Activated naive CD8-positive, alpha-beta T cell treated with anti-CD3 and anti-CD28 coated beads, Interleukin-2, amount 10 ng/mL, durations not matched to agents 7 days and 5 days (primary cell): ENCODE measurements at regions not wholly inside any gene's neighbourhood (a gene's known extent, or its start where the extent isn't known, plus 50 kb on each side); places are given as distances from the start of the nearest gene placed in this dataset.

Experiments used
- ATAC-seq: fragments of 150-1000 bp; cut with Tn5 transposase; one replicate; pipeline ENCODE4 v1.10.0; 2021; ENCODE audit warnings: low read depth, moderate library complexity
- POLR2A ChIA-PET: fragments of 350-600 bp; sonication (Branson Sonifier 250); formaldehyde crosslinking; loops from one replicate; lab custom pipeline; 2021; ENCODE audit warnings: antibody characterized with exemption; lab: Charles Lee
- DNase-seq: peaks from one replicate; pipeline ENCODE4 v3.0.0; 2021
- H3K27ac Mint-ChIP-seq: one replicate; pipeline ENCODE4 v1.8.0; 2022; ENCODE audit warnings: mild to moderate bottlenecking, mixed read lengths
- H3K27me3 Mint-ChIP-seq: one replicate; pipeline ENCODE4 v1.8.0; 2022; ENCODE audit warnings: mild to moderate bottlenecking, moderate library complexity, mixed read lengths
- H3K36me3 Mint-ChIP-seq: one replicate; pipeline ENCODE4 v1.8.0; 2021; ENCODE audit warnings: mild to moderate bottlenecking, mixed read lengths
- H3K4me1 Mint-ChIP-seq: one replicate; pipeline ENCODE4 v1.8.0; 2021; ENCODE audit warnings: mixed read lengths
- H3K4me3 Mint-ChIP-seq: one replicate; pipeline ENCODE4 v1.8.0; 2022; ENCODE audit warnings: mild to moderate bottlenecking, moderate library complexity, mixed read lengths
- H3K9me3 Mint-ChIP-seq: one replicate; pipeline ENCODE4 v1.8.0; 2021; ENCODE audit warnings: mixed read lengths

GRCh38 chr4:126871810-126872209, 760.9 kb upstream of the INTU start:
- no peaks in the 10 kb centered on the region for H3K4me1 Mint-ChIP-seq
- H3K4me3 Mint-ChIP-seq = no peak overlapping the region
- DNase-seq (no peak), ATAC-seq (no peak)
- H3K27me3 Mint-ChIP-seq = no peaks in the 10 kb centered on the region
- peaks cover 2% of the 10 kb centered on the region for H3K36me3 Mint-ChIP-seq
- no peak overlapping the region for H3K27ac Mint-ChIP-seq
- H3K9me3 Mint-ChIP-seq = peaks cover 13% of the 10 kb centered on the region
- POLR2A ChIA-PET = no interaction called here

DNA sequence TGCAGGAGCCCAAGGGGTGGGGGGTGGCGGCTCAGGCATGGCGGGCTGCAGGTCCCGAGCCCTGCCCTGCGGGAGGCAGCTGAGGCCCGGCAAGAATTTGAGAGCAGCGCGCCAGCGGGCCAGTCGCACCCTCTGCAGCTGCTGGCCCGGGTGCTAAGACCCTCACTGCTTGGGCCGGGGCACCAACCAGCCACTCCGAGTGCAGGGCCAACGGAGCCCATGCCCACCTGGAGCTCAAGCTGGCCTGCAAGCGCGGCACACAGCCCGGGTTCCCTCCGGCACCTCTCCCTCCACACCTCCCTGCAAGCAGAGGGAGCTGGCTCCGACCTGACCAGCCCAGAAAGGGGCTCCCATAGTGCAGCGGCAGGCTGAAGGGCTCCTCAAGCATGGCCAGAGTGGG, 758.2 kb upstream of the INTU start:
- ATAC-seq (no peak), DNase-seq (no peak)
- no peaks in the 10 kb centered on the region for H3K27me3 Mint-ChIP-seq
- no peak overlapping the region for H3K4me3 Mint-ChIP-seq
- H3K9me3 Mint-ChIP-seq = peaks cover 13% of the 10 kb centered on the region
- H3K27ac Mint-ChIP-seq = no peak overlapping the region
- H3K36me3 Mint-ChIP-seq = peaks cover 2% of the 10 kb centered on the region
- H3K4me1 Mint-ChIP-seq = no peaks in the 10 kb centered on the region
- POLR2A ChIA-PET = no interaction called here

DNA sequence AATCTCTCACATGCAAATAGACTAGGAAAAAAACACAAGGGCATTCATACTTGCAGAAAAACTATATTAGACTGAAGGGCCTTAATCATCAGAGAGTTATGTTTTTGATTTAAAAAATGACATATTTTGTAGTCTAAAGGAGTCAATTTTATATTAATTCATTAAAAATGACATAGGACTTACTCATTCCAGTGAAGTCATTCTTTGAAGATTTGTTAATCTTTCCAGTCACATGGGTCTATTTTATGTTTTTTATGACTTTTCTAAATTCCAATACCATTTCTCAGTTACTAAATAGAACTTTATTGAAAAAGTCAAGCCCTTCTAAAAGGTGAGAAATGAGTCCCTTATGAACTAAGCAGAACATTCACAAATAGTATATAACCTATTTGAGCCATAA, 743.8 kb upstream of the INTU start:
- Mint-ChIP-seq H3K4me1 (no peaks in the 10 kb centered on the region), H3K27me3 (no peaks in the 10 kb centered on the region), H3K4me3 (no peak overlapping the region), H3K36me3 (no peaks in the 10 kb centered on the region), H3K27ac (no peak overlapping the region), H3K9me3 (no peaks in the 10 kb centered on the region)
- ATAC-seq (no peak), DNase-seq (no peak)
- POLR2A ChIA-PET = no interaction called here

GRCh38 chr4:126890383-126890782, 742.4 kb upstream of the INTU start:
- no peak for ATAC-seq

DNA sequence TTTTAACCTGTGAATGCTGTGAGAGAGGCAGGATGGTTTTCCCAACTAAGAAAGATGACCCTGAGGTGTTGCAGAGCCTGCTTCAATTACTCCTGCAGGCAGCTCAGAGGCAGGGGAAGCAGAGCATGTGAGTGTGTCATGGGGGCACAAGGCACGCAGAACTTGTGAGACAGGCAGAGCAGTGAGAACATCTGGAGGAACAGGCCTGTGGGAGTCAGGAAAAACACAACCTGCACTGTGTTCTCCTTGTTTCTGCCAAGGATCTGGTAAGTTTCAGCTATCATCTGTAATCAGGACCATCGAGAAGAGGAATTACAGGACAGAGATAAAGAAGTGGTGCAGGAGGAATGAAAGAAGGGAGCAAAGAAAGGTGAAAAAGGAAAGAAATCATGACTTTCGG, 741.8 kb upstream of the INTU start:
- H3K4me1 Mint-ChIP-seq = no peaks in the 10 kb centered on the region
- H3K36me3 Mint-ChIP-seq = no peaks in the 10 kb centered on the region
- ATAC-seq (no peak), DNase-seq (no peak)
- POLR2A ChIA-PET = no interaction called here
- no peak overlapping the region for H3K27ac Mint-ChIP-seq
- no peaks in the 10 kb centered on the region for H3K9me3 Mint-ChIP-seq
- H3K27me3 Mint-ChIP-seq = no peaks in the 10 kb centered on the region
- no peak overlapping the region for H3K4me3 Mint-ChIP-seq

More at GRCh38 chr4:126890383-126890782, 742.4 kb upstream of the INTU start:
- no peaks in the 10 kb centered on the region for H3K36me3 Mint-ChIP-seq
- no peaks in the 10 kb centered on the region for H3K4me1 Mint-ChIP-seq
- POLR2A ChIA-PET = no interaction called here
- H3K27ac Mint-ChIP-seq = no peak overlapping the region
- no peaks in the 10 kb centered on the region for H3K27me3 Mint-ChIP-seq
- no peak overlapping the region for H3K4me3 Mint-ChIP-seq
- H3K9me3 Mint-ChIP-seq = no peaks in the 10 kb centered on the region
- DNase-seq = no peak

GRCh38 chr4:126894963-126895362, 737.8 kb upstream of the INTU start:
- H3K4me1 Mint-ChIP-seq = no peaks in the 10 kb centered on the region
- no peaks in the 10 kb centered on the region for H3K36me3 Mint-ChIP-seq
- H3K27me3 Mint-ChIP-seq = no peaks in the 10 kb centered on the region
- peaks cover 2% of the 10 kb centered on the region for H3K9me3 Mint-ChIP-seq
- no peak overlapping the region for H3K4me3 Mint-ChIP-seq
- POLR2A ChIA-PET = no interaction called here
- H3K27ac Mint-ChIP-seq = no peak overlapping the region
- ATAC-seq (no peak), DNase-seq (no peak)

DNA sequence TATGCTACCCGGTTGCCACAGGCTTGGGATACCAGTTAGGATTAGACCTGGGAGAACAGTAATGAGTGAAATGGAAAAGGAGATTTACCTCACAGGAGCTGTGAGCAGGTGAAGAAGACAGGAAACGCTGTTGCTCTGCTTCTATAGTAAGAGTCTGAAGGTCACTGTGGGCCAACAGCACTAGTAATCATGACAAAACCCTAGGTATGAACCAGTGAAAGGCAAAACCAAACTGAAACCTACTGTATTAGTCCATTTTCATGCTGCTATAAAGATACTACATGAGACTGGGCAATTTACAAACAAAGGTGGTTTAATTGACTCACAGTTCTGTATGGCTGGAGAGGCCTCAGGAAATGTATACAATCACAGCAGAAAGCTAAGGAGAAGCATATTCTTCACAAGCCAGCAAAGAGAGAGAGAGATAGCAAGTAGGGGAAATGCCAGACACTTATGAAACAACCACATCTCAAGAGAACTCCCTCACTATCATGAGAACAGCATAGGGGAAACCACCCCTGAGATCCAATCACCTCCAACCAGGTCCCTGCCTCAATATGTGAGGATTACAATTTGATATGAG, 736.7 kb upstream of the INTU start:
- Mint-ChIP-seq H3K27me3 (no peaks in the 10 kb centered on the region), H3K4me3 (no peak overlapping the region), H3K9me3 (peaks cover 2% of the 10 kb centered on the region), H3K27ac (no peak overlapping the region), H3K4me1 (no peaks in the 10 kb centered on the region), H3K36me3 (no peaks in the 10 kb centered on the region)
- no peak for ATAC-seq
- DNase-seq = no peak
- POLR2A ChIA-PET = no interaction called here

DNA sequence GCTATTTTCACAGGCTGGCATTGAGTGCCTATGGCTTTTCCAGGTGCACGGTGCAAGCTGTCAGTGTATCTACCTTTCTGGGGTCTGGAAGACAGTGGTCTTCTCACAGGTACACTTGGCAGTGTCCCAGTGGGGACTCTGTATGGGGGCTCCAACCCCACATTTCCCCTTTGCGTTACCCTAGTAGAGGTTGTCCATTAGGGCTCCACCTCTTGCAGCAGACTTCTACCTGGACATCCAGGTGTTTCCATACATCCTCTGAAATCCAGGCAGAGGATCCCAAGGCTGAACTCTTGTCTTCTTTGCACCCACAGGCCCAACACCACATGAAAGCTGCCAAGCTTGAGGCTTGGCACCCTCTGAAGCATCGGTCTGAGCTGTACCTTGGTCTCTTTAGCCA, 735.7 kb upstream of the INTU start:
- POLR2A ChIA-PET = no interaction called here
- H3K4me3 Mint-ChIP-seq = no peak overlapping the region
- H3K36me3 Mint-ChIP-seq = no peaks in the 10 kb centered on the region
- DNase-seq = no peak
- no peak overlapping the region for H3K27ac Mint-ChIP-seq
- no peaks in the 10 kb centered on the region for H3K4me1 Mint-ChIP-seq
- H3K27me3 Mint-ChIP-seq = no peaks in the 10 kb centered on the region
- H3K9me3 Mint-ChIP-seq = peaks cover 2% of the 10 kb centered on the region
- ATAC-seq = no peak

DNA sequence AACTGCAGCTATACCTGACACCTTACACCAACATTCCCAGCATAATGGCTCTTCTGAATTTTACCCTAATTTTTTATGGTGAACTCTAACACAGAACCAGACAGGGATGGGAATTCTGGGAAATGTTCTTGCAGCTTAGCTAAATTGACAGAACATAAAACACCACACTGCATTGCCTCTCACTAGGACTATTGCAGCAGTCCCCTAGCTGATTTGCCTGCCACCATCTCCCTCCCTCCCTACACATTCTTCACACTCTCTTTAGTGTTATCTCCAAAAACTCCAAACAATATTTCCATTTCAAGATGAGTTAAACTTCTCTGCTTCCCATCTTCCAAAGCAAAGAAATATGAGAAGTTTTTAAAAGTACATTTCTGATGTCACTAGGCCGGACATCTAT, 733.9 kb upstream of the INTU start:
- Mint-ChIP-seq H3K27ac (no peak overlapping the region), H3K27me3 (no peaks in the 10 kb centered on the region), H3K4me3 (no peak overlapping the region), H3K36me3 (no peaks in the 10 kb centered on the region), H3K4me1 (no peaks in the 10 kb centered on the region), H3K9me3 (peaks cover 2% of the 10 kb centered on the region)
- DNase-seq = no peak
- POLR2A ChIA-PET = no interaction called here
- no peak for ATAC-seq

GRCh38 chr4:126899331-126899801, 733.4 kb upstream of the INTU start:
- Mint-ChIP-seq H3K36me3 (no peaks in the 10 kb centered on the region), H3K4me1 (no peaks in the 10 kb centered on the region), H3K27ac (no peak overlapping the region), H3K4me3 (no peak overlapping the region), H3K9me3 (peaks cover 2% of the 10 kb centered on the region), H3K27me3 (no peaks in the 10 kb centered on the region)
- DNase-seq = no peak
- no peak for ATAC-seq
- POLR2A ChIA-PET = no interaction called here

GRCh38 chr4:126906466-126906865, 726.3 kb upstream of the INTU start:
- Mint-ChIP-seq H3K9me3 (peaks cover 1% of the 10 kb centered on the region), H3K4me1 (no peaks in the 10 kb centered on the region), H3K4me3 (no peak overlapping the region), H3K27ac (no peak overlapping the region), H3K27me3 (no peaks in the 10 kb centered on the region), H3K36me3 (no peaks in the 10 kb centered on the region)
- no peak for ATAC-seq
- no peak for DNase-seq
- POLR2A ChIA-PET = no interaction called here

DNA sequence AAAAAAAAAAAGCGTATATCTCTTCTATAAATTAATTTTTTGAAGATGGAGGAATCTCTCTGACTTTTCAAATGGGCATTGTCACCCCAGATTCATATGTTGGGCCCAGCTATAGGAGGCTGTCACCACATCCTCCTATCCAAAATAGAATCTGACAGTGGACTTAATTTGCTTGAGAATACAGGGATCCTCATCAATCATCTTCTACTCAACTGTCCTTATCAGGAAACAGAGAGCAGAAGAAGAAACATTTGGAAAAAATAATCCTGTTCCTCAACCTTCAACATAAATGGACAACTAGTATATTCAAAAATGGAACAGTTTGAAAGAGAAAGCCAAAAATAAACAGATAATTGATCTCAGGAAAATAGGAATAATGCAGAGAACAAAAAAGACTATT, 725.4 kb upstream of the INTU start:
- no peaks in the 10 kb centered on the region for H3K4me1 Mint-ChIP-seq

DNA sequence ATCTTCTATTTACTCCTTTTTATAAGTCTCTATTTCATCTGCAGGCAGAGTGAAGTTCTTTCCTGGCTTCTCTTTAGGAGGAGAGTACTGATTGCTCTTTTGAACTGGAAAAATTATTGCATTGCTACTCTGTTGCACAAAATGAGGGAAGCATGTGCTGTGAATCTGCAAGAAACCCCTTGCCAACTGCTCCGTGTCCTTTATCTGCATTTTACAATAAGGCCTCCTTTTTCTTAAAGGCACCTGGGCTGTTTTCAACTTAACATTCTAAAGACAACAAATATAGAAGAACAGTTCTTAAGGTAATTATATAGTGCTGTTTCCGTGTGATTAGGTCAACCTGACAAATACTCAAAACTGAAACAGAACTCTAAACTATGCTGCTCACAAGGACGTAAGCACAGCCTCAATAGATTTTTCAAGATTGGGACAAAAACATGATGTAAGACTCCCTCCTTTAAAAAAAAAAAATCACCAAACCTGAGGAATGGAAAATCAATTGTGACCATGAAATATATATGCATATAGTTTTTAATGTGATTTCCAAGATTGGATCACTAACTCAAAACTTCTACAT, 716.6 kb upstream of the INTU start:
- Mint-ChIP-seq H3K4me1 (no peaks in the 10 kb centered on the region), H3K9me3 (peaks cover 2% of the 10 kb centered on the region), H3K4me3 (no peak overlapping the region), H3K36me3 (no peaks in the 10 kb centered on the region), H3K27me3 (no peaks in the 10 kb centered on the region), H3K27ac (no peak overlapping the region)
- DNase-seq (no peak), ATAC-seq (no peak)
- POLR2A ChIA-PET = no interaction called here

More for the DNA sequence above, 725.4 kb upstream of the INTU start:
- POLR2A ChIA-PET = no interaction called here
- H3K4me3 Mint-ChIP-seq = no peak overlapping the region
- ATAC-seq (no peak), DNase-seq (no peak)
- no peaks in the 10 kb centered on the region for H3K36me3 Mint-ChIP-seq
- H3K9me3 Mint-ChIP-seq = peaks cover 1% of the 10 kb centered on the region
- H3K27ac Mint-ChIP-seq = no peak overlapping the region
- H3K27me3 Mint-ChIP-seq = no peaks in the 10 kb centered on the region

- POLR2A ChIA-PET = no interaction called here
- Mint-ChIP-seq H3K36me3 (no peaks in the 10 kb centered on the region), H3K9me3 (peaks cover 2% of the 10 kb centered on the region), H3K27ac (no peak overlapping the region), H3K4me3 (no peak overlapping the region), H3K27me3 (no peaks in the 10 kb centered on the region), H3K4me1 (no peaks in the 10 kb centered on the region)
- ATAC-seq (no peak), DNase-seq (no peak)
These were observed 716.1 kb upstream of the INTU start for GRCh38 chr4:126916626-126917140.
